Neural progenitor cell (in vitro differentiated cells): ENCODE measurements at regions not wholly inside any gene's neighbourhood (a gene's known extent, or its start where the extent isn't known, plus 50 kb on each side); places are given as distances from the start of the nearest gene placed in this dataset.

Source experiments
- DNase-seq: peaks from one replicate; pipeline ENCODE4 v3.0.0-alpha.2; 2016; ENCODE audit warnings: low spot score
- H2AFZ ChIP-seq: fragments of 200-600 bp; sonication (generic); replicated peaks from 2 replicates; pipeline ENCODE4 v1.6.1; 2016; ENCODE audit warnings: antibody characterized with exemption
- H3F3A ChIP-seq: fragments of 200-600 bp; sonication (generic); 2 replicates; pipeline ENCODE4 v1.6.1; 2016; ENCODE audit warnings: antibody characterized with exemption, low read depth
- H3K27ac ChIP-seq: fragments of 200-600 bp; sonication (generic); 2 replicates; pipeline ENCODE4 v1.5.1; 2016; ENCODE audit warnings: mild to moderate bottlenecking
- H3K27me3 ChIP-seq: fragments of 200-600 bp; sonication (generic); 2 replicates; pipeline ENCODE4 v1.6.1; 2016; ENCODE audit warnings: mild to moderate bottlenecking, moderate library complexity
- H3K36me3 ChIP-seq: fragments of 200-600 bp; sonication (generic); 2 replicates; pipeline ENCODE4 v1.5.1; 2016
- H3K4me1 ChIP-seq: fragments of 200-600 bp; sonication (generic); 2 replicates; pipeline ENCODE4 v1.6.1; 2016; ENCODE audit warnings: mixed run types
- H3K4me2 ChIP-seq: fragments of 200-600 bp; sonication (generic); 2 replicates; pipeline ENCODE4 v1.6.1; 2016
- H3K4me3 ChIP-seq: fragments of 200-600 bp; sonication (generic); 2 replicates; pipeline ENCODE4 v1.5.1; 2016
- H3K79me2 ChIP-seq: fragments of 200-600 bp; sonication (generic); 2 replicates; pipeline ENCODE4 v1.6.1; 2016; ENCODE audit warnings: low read depth
- H3K9ac ChIP-seq: fragments of 200-600 bp; sonication (generic); 2 replicates; pipeline ENCODE4 v1.6.1; 2016
- H3K9me3 ChIP-seq: fragments of 200-600 bp; sonication (generic); 2 replicates; pipeline ENCODE4 v1.5.1; 2016; ENCODE audit warnings: low read depth
- H4K20me1 ChIP-seq: fragments of 200-600 bp; sonication (generic); 2 replicates; pipeline ENCODE4 v1.6.1; 2016; ENCODE audit warnings: low read depth
- H3K27ac Mint-ChIP-seq: 3 replicates; pipeline ENCODE4 v1.8.0; 2021; ENCODE audit warnings: mixed read lengths
- H3K27me3 Mint-ChIP-seq: 2 replicates; pipeline ENCODE4 v1.8.0; 2022; ENCODE audit warnings: low read depth, mild to moderate bottlenecking, inconsistent platforms, moderate library complexity, mixed read lengths; ENCODE audit not compliant: insufficient read depth
- H3K36me3 Mint-ChIP-seq: 3 replicates; pipeline ENCODE4 v1.8.0; 2021; ENCODE audit warnings: mixed read lengths
- H3K4me1 Mint-ChIP-seq: 3 replicates; pipeline ENCODE4 v1.8.0; 2021; ENCODE audit warnings: mixed read lengths
- H3K4me3 Mint-ChIP-seq: 3 replicates; pipeline ENCODE4 v1.8.0; 2021; ENCODE audit warnings: mild to moderate bottlenecking, moderate library complexity, mixed read lengths
- H3K9me3 Mint-ChIP-seq: 3 replicates; pipeline ENCODE4 v1.8.0; 2020; ENCODE audit warnings: mixed read lengths
- CTCF ChIP-seq: fragments of 200-600 bp; sonication (generic); IDR thresholded peaks from 2 replicates; pipeline ENCODE4 v1.5.1; 2017; ENCODE audit warnings: antibody characterized with exemption, mild to moderate bottlenecking
- EZH2 ChIP-seq: fragments of 200-600 bp; sonication (generic); IDR thresholded peaks from 2 replicates; pipeline ENCODE4 v1.6.1; 2017; ENCODE audit warnings: antibody characterized with exemption, mild to moderate bottlenecking, moderate library complexity
- EZH2phosphoT487 ChIP-seq: fragments of 200-600 bp; sonication (generic); IDR thresholded peaks from 2 replicates; pipeline ENCODE4 v1.6.1; 2017; ENCODE audit warnings: antibody characterized with exemption

- no peak for TF ChIP-seq EZH2phosphoT487
- no peak for TF ChIP-seq EZH2
- TF ChIP-seq CTCF, result no peak
- Histone ChIP-seq H3K79me2 (no peaks in the 10 kb centered on the region), H3K27me3 (no peaks in the 10 kb centered on the region), H3K4me1 (no peaks in the 10 kb centered on the region), H3K9ac (no peak overlapping the region), H3K36me3 (no peaks in the 10 kb centered on the region), H4K20me1 (no peaks in the 10 kb centered on the region), H3K27ac (no peak overlapping the region), H3F3A (no peaks in the 10 kb centered on the region), H3K9me3 (no peaks in the 10 kb centered on the region), H3K4me2 (no peak overlapping the region), H2AFZ (no peak overlapping the region), H3K4me3 (no peak overlapping the region)
- Mint-ChIP-seq H3K4me3 (no peak overlapping the region), H3K4me1 (no peaks in the 10 kb centered on the region), H3K36me3 (no peaks in the 10 kb centered on the region), H3K27me3 (no peaks in the 10 kb centered on the region), H3K27ac (no peak overlapping the region), H3K9me3 (no peaks in the 10 kb centered on the region)
- no peak for DNase-seq
Measured at GRCh38 chr1:187714470-187714869, 885.7 kb downstream of the PLA2G4A start.

GRCh38 chr1:187715483-187715882, 886.7 kb downstream of the PLA2G4A start:
- H3K4me1 Mint-ChIP-seq, result no peaks in the 10 kb centered on the region
- no peaks in the 10 kb centered on the region for H3K27me3 ChIP-seq
- H2AFZ ChIP-seq, result peak overlapping the region; percentile 64
- no peaks in the 10 kb centered on the region for H3K9me3 ChIP-seq
- no peak for DNase-seq
- H3K4me3 Mint-ChIP-seq, result no peak overlapping the region
- H3K9ac ChIP-seq, result no peak overlapping the region
- no peaks in the 10 kb centered on the region for H3K36me3 Mint-ChIP-seq
- H3K36me3 ChIP-seq, result no peaks in the 10 kb centered on the region
- H3K27ac Mint-ChIP-seq, result peak overlapping the region; percentile 3
- no peak overlapping the region for H3K4me3 ChIP-seq
- no peaks in the 10 kb centered on the region for H4K20me1 ChIP-seq
- H3K4me1 ChIP-seq, result no peaks in the 10 kb centered on the region
- no peaks in the 10 kb centered on the region for H3F3A ChIP-seq
- no peaks in the 10 kb centered on the region for H3K9me3 Mint-ChIP-seq
- TF ChIP-seq EZH2 (no peak), EZH2phosphoT487 (no peak), CTCF (no peak)
- no peaks in the 10 kb centered on the region for H3K79me2 ChIP-seq
- H3K4me2 ChIP-seq, result no peak overlapping the region
- H3K27me3 Mint-ChIP-seq, result no peaks in the 10 kb centered on the region
- H3K27ac ChIP-seq, result no peak overlapping the region

GRCh38 chr1:187716160-187716559, 887.4 kb downstream of the PLA2G4A start:
- Histone ChIP-seq H3K4me2 (no peak overlapping the region), H3K27ac (no peak overlapping the region), H3K4me1 (no peaks in the 10 kb centered on the region), H4K20me1 (no peaks in the 10 kb centered on the region), H3K27me3 (no peaks in the 10 kb centered on the region), H3K4me3 (no peak overlapping the region), H3F3A (no peaks in the 10 kb centered on the region), H3K9ac (no peak overlapping the region), H2AFZ (peak overlapping the region; percentile 64), H3K79me2 (no peaks in the 10 kb centered on the region), H3K9me3 (no peaks in the 10 kb centered on the region), H3K36me3 (no peaks in the 10 kb centered on the region)
- no peak for TF ChIP-seq EZH2phosphoT487
- TF ChIP-seq EZH2, result no peak
- TF ChIP-seq CTCF, result no peak
- no peak overlapping the region for H3K4me3 Mint-ChIP-seq
- no peak overlapping the region for H3K27ac Mint-ChIP-seq
- no peaks in the 10 kb centered on the region for H3K4me1 Mint-ChIP-seq
- DNase-seq, result no peak
- H3K27me3 Mint-ChIP-seq, result no peaks in the 10 kb centered on the region
- H3K9me3 Mint-ChIP-seq, result no peaks in the 10 kb centered on the region
- no peaks in the 10 kb centered on the region for H3K36me3 Mint-ChIP-seq

- Mint-ChIP-seq H3K4me3 (no peak overlapping the region), H3K9me3 (no peaks in the 10 kb centered on the region), H3K4me1 (no peaks in the 10 kb centered on the region), H3K36me3 (no peaks in the 10 kb centered on the region), H3K27ac (no peak overlapping the region), H3K27me3 (no peaks in the 10 kb centered on the region)
- Histone ChIP-seq H3K79me2 (no peaks in the 10 kb centered on the region), H3K9ac (no peak overlapping the region), H3K27me3 (no peaks in the 10 kb centered on the region), H3K27ac (no peak overlapping the region), H3F3A (no peaks in the 10 kb centered on the region), H3K4me1 (no peaks in the 10 kb centered on the region), H3K4me3 (no peak overlapping the region), H3K36me3 (no peaks in the 10 kb centered on the region), H4K20me1 (no peaks in the 10 kb centered on the region), H2AFZ (no peak overlapping the region), H3K9me3 (no peaks in the 10 kb centered on the region), H3K4me2 (no peak overlapping the region)
- no peak for DNase-seq
- TF ChIP-seq CTCF (no peak), EZH2 (no peak), EZH2phosphoT487 (no peak)
Measured at GRCh38 chr1:187718527-187718926, 889.8 kb downstream of the PLA2G4A start.
